ENCODE measurements at regions not wholly inside any gene's neighbourhood (a gene's known extent, or its start where the extent isn't known, plus 50 kb on each side); places are given as distances from the start of the nearest gene placed in this dataset.
"Not testable (repeated sequence)": the region's sequence is repeated elsewhere in the genome, so short reads cannot be mapped to it uniquely, and the experiment has no call there.

GRCh38 chr4:189200353-189200752 is 740.3 kb upstream of the FRG1 start:
- no peak for DNase-seq

GRCh38 chr4:189202182-189202868 is 738.3 kb upstream of the FRG1 start:
- DNase-seq, result peak; percentile 40

- DNase-seq, result peak; percentile 9
These were observed 737.8 kb upstream of the FRG1 start for GRCh38 chr4:189202869-189203271.

- no peak for DNase-seq
These were observed 736.1 kb upstream of the FRG1 start for GRCh38 chr4:189204616-189205015.

GRCh38 chr4:189206953-189207352 is 733.7 kb upstream of the FRG1 start:
- DNase-seq, result no peak

GRCh38 chr4:189207872-189208271 is 732.8 kb upstream of the FRG1 start:
- DNase-seq, result no peak

- DNase-seq, result no peak
These were observed 725.1 kb upstream of the FRG1 start for GRCh38 chr4:189215574-189215973.

GRCh38 chr4:189221691-189222090 is 719.0 kb upstream of the FRG1 start:
- no peak for DNase-seq

- DNase-seq, result no peak
These were observed 711.9 kb upstream of the FRG1 start for GRCh38 chr4:189228726-189229125.

GRCh38 chr4:189232274-189232673 is 708.4 kb upstream of the FRG1 start:
- no peak for DNase-seq

- DNase-seq, result not testable (repeated sequence)
These were observed 706.9 kb upstream of the FRG1 start for GRCh38 chr4:189233754-189234153.

GRCh38 chr4:189234948-189235347 is 705.7 kb upstream of the FRG1 start:
- DNase-seq, result not testable (repeated sequence)

- DNase-seq, result no peak
These were observed 705.1 kb upstream of the FRG1 start for GRCh38 chr4:189235599-189235998.

- DNase-seq, result not testable (repeated sequence)
These were observed 704.4 kb upstream of the FRG1 start for GRCh38 chr4:189236321-189236720.

- DNase-seq, result no peak
These were observed 703.3 kb upstream of the FRG1 start for GRCh38 chr4:189237340-189237739.

GRCh38 chr4:189255636-189256035 is 685.0 kb upstream of the FRG1 start:
- DNase-seq, result no peak

- DNase-seq, result no peak
These were observed 679.2 kb upstream of the FRG1 start for GRCh38 chr4:189261475-189261874.

GRCh38 chr4:189265515-189265914 is 675.2 kb upstream of the FRG1 start:
- DNase-seq, result no peak

GRCh38 chr4:189267312-189267965 is 673.2 kb upstream of the FRG1 start:
- no peak for DNase-seq

GRCh38 chr4:189278597-189279165 is 662.0 kb upstream of the FRG1 start:
- no peak for DNase-seq

GRCh38 chr4:189279188-189279587 is 661.5 kb upstream of the FRG1 start:
- no peak for DNase-seq

GRCh38 chr4:189285377-189285776 is 655.3 kb upstream of the FRG1 start:
- DNase-seq, result no peak

GRCh38 chr4:189291939-189292338 is 648.7 kb upstream of the FRG1 start:
- DNase-seq, result no peak

GRCh38 chr4:189293459-189293858 is 647.2 kb upstream of the FRG1 start:
- no peak for DNase-seq

Measured in right kidney (tissue), 1 donor.